Sigmoid colon (tissue), 6 donors: ENCODE measurements at regions not wholly inside any gene's neighbourhood (a gene's known extent, or its start where the extent isn't known, plus 50 kb on each side); places are given as distances from the start of the nearest gene placed in this dataset.

Experiments
- DNase-seq: peaks from one replicate; pipeline ENCODE4 v3.0.0-alpha.2; 2019
- H3K27ac ChIP-seq, 4 donors: fragments of 200-600 bp; sonication (generic); one replicate each; pipeline ENCODE4 v1.5.1; 2016 to 2019; ENCODE audit warnings: mild to moderate bottlenecking in 1 of 4
- H3K27me3 ChIP-seq, 3 donors: fragments of 200-600 bp; sonication (generic); one replicate each; pipeline ENCODE4 v1.5.1; 2019; ENCODE audit warnings: mild to moderate bottlenecking in 1 of 3
- H3K36me3 ChIP-seq, 4 donors: fragments of 200-600 bp; sonication (generic); one replicate each; pipeline ENCODE4 v1.5.1; 2016 to 2019
- H3K4me1 ChIP-seq, 4 donors: fragments of 200-600 bp; sonication (generic); one replicate each; pipeline ENCODE4 v1.5.1; 2017 to 2019
- H3K4me3 ChIP-seq, 4 donors: fragments of 200-600 bp; sonication (generic); one replicate each; pipeline ENCODE4 v1.5.1; 2017 to 2019; ENCODE audit warnings: mild to moderate bottlenecking in 2 of 4, moderate library complexity in 1 of 4
- H3K9me3 ChIP-seq, 4 donors: fragments of 200-600 bp in 3 of 4; sonication (generic) in 3 of 4; one replicate each; pipeline versions ENCODE4 v1.5.1 to v1.6.1; 2013 to 2019
- CTCF ChIP-seq, 4 experiments: fragments of 450-650 bp in 3 of 4; fragments of 200-600 bp in 1 of 4; IDR thresholded peaks; one replicate each; pipeline ENCODE4 v1.5.1; 2016 to 2019; ENCODE audit warnings: antibody characterized with exemption in 4 of 4, mild to moderate bottlenecking in 3 of 4, moderate library complexity in 2 of 4
- EP300 ChIP-seq, 4 donors: sonication (generic); formaldehyde crosslinking; IDR thresholded peaks; one replicate each; pipeline ENCODE4 v1.6.1; 2017; ENCODE audit warnings: antibody characterized with exemption in 4 of 4
- POLR2A ChIP-seq, 2 donors: fragments of 450-650 bp; IDR thresholded peaks; one replicate each; pipeline ENCODE4 v1.6.1; 2016; ENCODE audit warnings: antibody characterized with exemption in 2 of 2, mild to moderate bottlenecking in 2 of 2, moderate library complexity in 2 of 2
- POLR2AphosphoS5 ChIP-seq, 4 donors: sonication (generic); formaldehyde crosslinking; IDR thresholded peaks; one replicate each; pipeline ENCODE4 v1.6.1; 2017; ENCODE audit warnings: antibody characterized with exemption in 4 of 4
- WGBS, 2 donors: extraction: QIAGEN DNeasy Blood & Tissue Kit; methylation state at CpG; one replicate each; pipeline ENCODE4 v1.1.7; 2013; 5-methylcytosine and 5-hydroxymethylcytosine counted together
- intact Hi-C: fragments of 100-400 bp; cut with DNase I; formaldehyde crosslinking; loops from one replicate; pipeline ENCODE4 v1.15.1; 2023
- donor health status: healthy with polysubstance abuse.
- donor health status: healthy.

GRCh38 chr2:177068967-177069366, 143.6 kb upstream of the HNRNPA3 start:
- Histone ChIP-seq H3K27me3 (no peaks in the 10 kb centered on the region), H3K4me3 (no peak overlapping the region), H3K27ac (no peak overlapping the region), H3K9me3 (peaks cover 0 to 4% (median 0%) of the 10 kb centered on the region in 4 donors), H3K4me1 (peaks cover 2 to 18% (median 14%) of the 10 kb centered on the region in 4 donors), H3K36me3 (no peaks in the 10 kb centered on the region)
- no peak for DNase-seq
- no peak for TF ChIP-seq EP300 (IDR thresholded peaks at IDR 0.05)
- TF ChIP-seq POLR2AphosphoS5 (IDR thresholded peaks at IDR 0.05): no peak
- no peak for TF ChIP-seq CTCF (IDR thresholded peaks at IDR 0.05)
- TF ChIP-seq POLR2A (IDR thresholded peaks at IDR 0.05): no peak
- intact Hi-C loops: no loop called here
- 91 to 95% methylated on average over 1 of the region's 1 CpG for WGBS, 2 donors

- WGBS, 2 donors: 57 to 76% methylated on average over 2 of the region's 2 CpGs
- intact Hi-C loops: no loop called here
- Histone ChIP-seq H3K4me1 (peaks cover 2 to 42% (median 21%) of the 10 kb centered on the region in 4 donors), H3K27ac (peak overlapping the region in 2 of 4 donors; percentile 52 to 53), H3K27me3 (no peaks in the 10 kb centered on the region), H3K4me3 (no peak overlapping the region), H3K36me3 (no peaks in the 10 kb centered on the region), H3K9me3 (peaks cover 0 to 4% (median 0%) of the 10 kb centered on the region in 4 donors)
- TF ChIP-seq POLR2AphosphoS5 (IDR thresholded peaks at IDR 0.05) (peak; percentile 26 to 67 (median 56)), EP300 (IDR thresholded peaks at IDR 0.05) (no peak), CTCF (IDR thresholded peaks at IDR 0.05) (no peak)
- DNase-seq: no peak
These were observed 140.5 kb upstream of the HNRNPA3 start for GRCh38 chr2:177072090-177072489.

- no peak for DNase-seq
- Histone ChIP-seq H3K36me3 (no peaks in the 10 kb centered on the region), H3K27me3 (no peaks in the 10 kb centered on the region), H3K27ac (peak overlapping the region in 1 of 4 donors; percentile 14), H3K4me3 (no peak overlapping the region), H3K9me3 (peaks cover 0 to 4% (median 0%) of the 10 kb centered on the region in 4 donors), H3K4me1 (peaks cover 2 to 55% (median 25%) of the 10 kb centered on the region in 4 donors)
- intact Hi-C loops: no loop called here
- TF ChIP-seq POLR2AphosphoS5 (IDR thresholded peaks at IDR 0.05) (no peak), CTCF (IDR thresholded peaks at IDR 0.05) (no peak), POLR2A (IDR thresholded peaks at IDR 0.05) (no peak), EP300 (IDR thresholded peaks at IDR 0.05) (no peak)
These were observed 139.0 kb upstream of the HNRNPA3 start for GRCh38 chr2:177073611-177074010.

GRCh38 chr2:177074099-177074710, 138.4 kb upstream of the HNRNPA3 start:
- H3K27me3 ChIP-seq: no peaks in the 10 kb centered on the region
- intact Hi-C loops: no loop called here
- TF ChIP-seq POLR2A (IDR thresholded peaks at IDR 0.05) (no peak), POLR2AphosphoS5 (IDR thresholded peaks at IDR 0.05) (no peak), EP300 (IDR thresholded peaks at IDR 0.05) (no peak), CTCF (IDR thresholded peaks at IDR 0.05) (no peak)
- H3K4me3 ChIP-seq: no peak overlapping the region
- H3K9me3 ChIP-seq: peaks cover 0 to 4% (median 0%) of the 10 kb centered on the region in 4 donors
- H3K27ac ChIP-seq: peak overlapping the region in 2 of 4 donors; percentile 14 to 32
- peaks cover 2 to 61% (median 30%) of the 10 kb centered on the region in 4 donors for H3K4me1 ChIP-seq
- no peaks in the 10 kb centered on the region for H3K36me3 ChIP-seq
- no peak for DNase-seq
- WGBS, 2 donors: 86 to 88% methylated on average over 5 of the region's 5 CpGs
